Glomerular endothelial cell (primary cell): ENCODE measurements at regions not wholly inside any gene's neighbourhood (a gene's known extent, or its start where the extent isn't known, plus 50 kb on each side); places are given as distances from the start of the nearest gene placed in this dataset.

Experiments used
- DNase-seq: peaks from one replicate; pipeline ENCODE4 v3.0.0-alpha.2; 2011; ENCODE audit warnings: low read depth, low spot score; ENCODE audit errors: extremely low read depth

GRCh38 chr6:113600551-113601339, 256.4 kb upstream of the MARCKS start:
- DNase-seq: no peak

DNA sequence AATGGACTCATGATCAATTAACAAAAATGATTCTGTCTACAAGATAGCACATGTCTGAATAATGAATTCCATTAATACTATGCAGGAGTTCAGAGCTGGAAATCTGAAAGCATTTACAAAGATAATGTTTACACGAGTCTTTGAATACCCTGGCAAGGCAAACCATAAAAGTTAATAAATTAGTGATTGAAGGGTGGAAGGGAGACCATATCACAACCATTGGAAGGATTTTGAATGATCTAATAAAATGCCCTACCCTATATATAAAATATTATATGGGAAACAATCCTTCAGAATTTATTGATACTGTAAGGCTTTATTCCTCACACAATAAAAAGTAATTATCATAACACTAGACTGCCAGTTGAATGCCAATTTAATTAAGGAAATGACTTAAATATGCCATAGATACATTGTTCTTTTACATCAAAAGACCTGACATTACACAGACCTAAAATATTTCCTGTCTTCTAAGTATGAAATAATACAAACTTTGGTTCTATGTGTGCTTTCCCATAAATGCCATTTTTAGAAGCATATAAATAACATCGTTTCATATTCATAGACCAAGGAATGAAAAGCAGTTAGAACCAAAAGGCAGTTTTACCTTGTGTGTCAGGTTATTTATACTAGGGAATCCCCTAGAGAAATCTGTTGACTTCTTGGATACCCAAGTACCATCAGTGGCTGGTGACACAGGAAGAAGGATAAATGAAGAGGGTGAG, 249.2 kb upstream of the MARCKS start:
- no peak for DNase-seq

DNA sequence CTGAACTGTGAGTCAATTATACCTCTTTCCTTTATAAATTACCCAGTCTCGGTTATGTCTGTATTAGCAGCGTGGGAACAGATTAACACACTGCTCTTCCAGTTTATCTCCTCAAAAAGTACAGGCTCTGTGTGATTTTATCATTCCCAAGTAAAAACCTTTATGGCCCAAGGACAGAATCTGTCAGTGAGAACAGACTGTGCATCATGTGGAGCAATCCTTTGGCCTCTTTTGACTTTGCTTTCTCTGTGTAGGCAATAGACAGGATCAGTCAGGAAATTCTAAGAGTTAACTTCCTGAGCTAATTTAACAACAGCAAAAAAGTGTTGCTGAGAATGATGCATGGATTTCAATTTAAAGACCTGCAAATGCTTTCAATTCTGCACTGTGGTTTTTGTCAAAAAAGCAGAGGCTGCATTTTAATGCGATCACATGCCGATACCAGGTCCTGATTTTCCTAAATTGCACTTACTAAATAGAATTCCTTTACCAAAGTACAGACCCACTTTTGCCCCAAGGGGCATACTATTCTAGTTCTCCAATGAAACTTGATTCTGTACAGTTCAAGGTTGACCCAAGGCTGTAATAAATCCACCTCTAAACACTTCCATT, 246.7 kb upstream of the MARCKS start:
- DNase-seq: no peak

DNA sequence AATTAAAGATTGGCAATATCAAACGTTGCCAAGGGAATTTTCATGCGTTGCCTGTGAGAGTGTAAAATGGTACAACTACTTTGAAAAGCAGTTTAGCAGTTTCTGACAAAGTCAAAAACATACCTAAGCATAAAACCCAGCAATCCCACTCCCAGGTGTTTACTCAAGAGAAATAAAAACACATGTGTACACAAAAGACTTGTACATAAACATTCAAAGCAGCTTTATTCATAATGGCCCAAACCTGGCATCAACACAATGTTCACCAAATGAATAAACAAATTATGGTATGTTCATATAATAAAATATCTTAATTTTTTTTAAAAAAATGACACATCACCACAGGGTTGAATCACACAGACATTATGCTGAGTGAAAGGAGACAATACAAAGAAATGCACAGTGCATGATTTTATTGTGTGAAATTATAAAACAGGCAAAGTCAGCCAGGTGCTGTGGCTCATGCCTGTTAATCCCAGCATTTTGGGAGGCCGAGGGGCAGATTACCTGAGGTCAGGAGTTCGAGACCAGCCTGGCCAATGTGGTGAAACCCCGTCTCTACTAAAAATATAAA, 240.4 kb upstream of the MARCKS start:
- DNase-seq: no peak

- DNase-seq: no peak
Measured at GRCh38 chr6:113619077-113619476, 238.1 kb upstream of the MARCKS start.

DNA sequence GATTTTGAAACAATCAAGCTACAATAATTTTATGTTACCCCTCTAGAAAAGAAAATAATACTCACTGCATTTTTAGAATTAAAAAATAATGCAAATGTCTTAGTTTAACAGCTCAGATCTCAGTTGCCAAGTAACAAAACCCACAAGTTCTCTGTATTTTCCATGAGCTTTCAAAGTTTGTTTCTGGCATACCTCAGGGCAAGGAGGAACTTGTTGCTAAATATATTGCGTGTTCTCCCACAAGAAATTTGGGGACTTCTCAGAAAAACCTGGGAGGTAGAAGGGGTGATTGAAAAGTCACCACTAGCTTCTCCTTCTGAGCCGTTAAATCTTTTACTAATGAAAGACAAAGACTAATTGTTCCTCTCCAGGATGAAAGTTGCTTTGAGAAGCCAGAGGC, 236.8 kb upstream of the MARCKS start:
- DNase-seq: no peak

- DNase-seq: no peak
Measured at GRCh38 chr6:113622254-113622653, 234.9 kb upstream of the MARCKS start.

GRCh38 chr6:113623129-113623528, 234.0 kb upstream of the MARCKS start:
- no peak for DNase-seq

DNA sequence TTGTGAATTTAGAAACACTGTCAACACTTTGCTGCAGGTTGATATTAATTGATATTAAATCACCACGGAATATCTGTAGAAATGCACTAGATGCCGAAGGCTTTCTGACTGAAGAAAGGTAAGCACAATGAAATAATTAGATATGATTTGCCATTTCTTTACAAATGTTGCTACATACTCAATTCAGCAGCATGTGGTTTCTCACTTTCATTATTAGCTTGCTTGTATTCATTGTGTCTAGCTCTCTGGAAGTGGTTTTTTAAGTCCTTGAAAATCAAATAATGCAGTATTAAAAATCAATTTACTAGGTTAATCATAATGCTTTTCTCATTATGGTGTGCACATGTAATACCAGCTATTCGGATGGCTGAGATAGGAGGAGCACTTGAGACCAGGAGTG, 231.3 kb upstream of the MARCKS start:
- DNase-seq: no peak

- no peak for DNase-seq
Measured at GRCh38 chr6:113626475-113626874, 230.7 kb upstream of the MARCKS start.

GRCh38 chr6:113627480-113627879, 229.7 kb upstream of the MARCKS start:
- no peak for DNase-seq

- no peak for DNase-seq
Measured at GRCh38 chr6:113629256-113629655, 227.9 kb upstream of the MARCKS start.

DNA sequence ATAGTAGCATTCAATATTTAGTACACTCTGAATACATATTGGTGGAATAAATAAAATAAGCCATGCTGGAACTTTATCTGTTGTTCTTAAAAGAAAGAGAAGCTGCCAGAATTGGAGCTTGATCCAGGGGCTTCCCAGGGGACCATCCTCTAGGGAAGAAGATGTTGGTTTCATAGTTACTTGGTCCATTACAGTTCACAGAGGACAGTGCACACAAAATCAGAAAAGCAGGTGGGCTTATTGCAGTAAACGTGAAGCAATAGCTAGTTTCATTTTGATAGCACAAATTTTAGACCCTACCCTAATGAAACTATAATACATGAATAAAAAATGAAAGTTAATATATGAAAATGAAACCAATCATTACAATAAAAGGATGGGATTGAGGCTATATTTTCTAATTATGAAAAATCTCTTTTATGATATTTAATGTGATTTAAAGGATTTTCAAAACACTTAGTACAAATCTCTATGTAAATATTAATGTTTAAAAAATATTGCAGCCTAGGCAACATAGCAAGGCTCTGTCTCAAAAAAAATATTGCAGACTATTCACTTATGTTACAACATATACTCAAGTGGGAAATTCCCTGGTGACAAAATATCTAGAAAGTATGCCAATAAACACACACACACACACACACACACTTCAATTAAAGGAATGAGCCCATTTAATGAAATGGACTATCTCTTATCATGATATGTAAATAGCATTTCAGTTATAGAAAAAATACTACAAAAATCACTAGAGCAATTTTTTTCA, 227.0 kb upstream of the MARCKS start:
- DNase-seq: no peak

DNA sequence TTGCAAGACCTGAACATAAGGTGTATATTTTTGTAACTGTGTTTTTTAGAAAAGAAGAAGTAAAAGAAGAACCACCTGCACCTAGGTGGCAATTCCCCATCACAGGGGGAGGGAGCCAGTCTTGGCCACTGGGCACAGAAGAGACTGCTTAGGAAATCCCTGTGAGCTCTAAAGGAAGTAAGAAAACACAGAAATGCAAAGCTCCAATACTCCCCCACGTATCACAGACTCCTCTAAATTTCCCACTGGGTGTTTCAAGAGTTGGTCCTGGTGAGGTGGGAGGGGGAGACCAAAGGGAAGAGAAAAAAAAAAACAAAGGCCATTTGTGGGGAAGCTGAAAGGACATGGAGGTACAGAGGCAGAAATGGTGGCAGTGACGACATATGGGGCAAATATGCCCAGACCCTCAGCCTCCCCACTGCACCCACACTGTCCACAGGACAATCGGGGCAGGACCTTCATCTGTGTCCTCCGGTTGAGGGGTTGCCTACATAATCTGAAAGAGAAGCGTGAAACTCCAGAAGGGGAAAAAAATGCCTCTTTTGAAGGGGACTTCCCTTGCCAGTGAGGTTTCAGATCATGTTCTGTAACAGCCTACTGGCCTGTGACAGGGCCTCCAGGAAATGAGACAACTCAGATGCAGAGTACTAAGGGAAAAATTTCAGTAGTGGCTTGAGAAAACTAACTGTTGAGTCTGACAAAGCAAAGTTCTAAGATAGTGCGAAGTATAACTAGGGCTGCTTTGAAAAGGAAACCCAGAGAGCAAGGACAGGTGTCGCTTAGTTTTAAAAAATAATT, 226.2 kb upstream of the MARCKS start:
- DNase-seq: no peak

- no peak for DNase-seq
Measured at GRCh38 chr6:113631666-113632065, 225.5 kb upstream of the MARCKS start.

- DNase-seq: peak; percentile 87
Measured at GRCh38 chr6:113632220-113632864, 224.8 kb upstream of the MARCKS start.

DNA sequence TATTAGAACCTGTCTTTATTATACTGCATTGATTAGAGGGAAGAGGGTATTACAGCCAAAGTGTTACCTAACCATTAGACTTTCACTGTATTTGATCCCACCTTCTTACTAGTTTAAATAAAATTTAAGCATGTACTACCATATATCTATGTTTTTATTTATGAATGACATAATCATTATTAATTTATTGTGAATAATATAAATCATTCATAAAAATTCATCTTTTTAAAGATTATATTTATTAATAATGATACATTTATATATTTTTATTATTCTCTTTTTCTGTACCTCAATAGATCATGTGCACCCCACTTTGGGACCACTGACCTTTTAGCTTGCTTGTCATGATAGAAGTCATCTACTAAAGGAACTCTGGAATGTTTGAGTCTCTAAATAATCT, 223.5 kb upstream of the MARCKS start:
- no peak for DNase-seq

DNA sequence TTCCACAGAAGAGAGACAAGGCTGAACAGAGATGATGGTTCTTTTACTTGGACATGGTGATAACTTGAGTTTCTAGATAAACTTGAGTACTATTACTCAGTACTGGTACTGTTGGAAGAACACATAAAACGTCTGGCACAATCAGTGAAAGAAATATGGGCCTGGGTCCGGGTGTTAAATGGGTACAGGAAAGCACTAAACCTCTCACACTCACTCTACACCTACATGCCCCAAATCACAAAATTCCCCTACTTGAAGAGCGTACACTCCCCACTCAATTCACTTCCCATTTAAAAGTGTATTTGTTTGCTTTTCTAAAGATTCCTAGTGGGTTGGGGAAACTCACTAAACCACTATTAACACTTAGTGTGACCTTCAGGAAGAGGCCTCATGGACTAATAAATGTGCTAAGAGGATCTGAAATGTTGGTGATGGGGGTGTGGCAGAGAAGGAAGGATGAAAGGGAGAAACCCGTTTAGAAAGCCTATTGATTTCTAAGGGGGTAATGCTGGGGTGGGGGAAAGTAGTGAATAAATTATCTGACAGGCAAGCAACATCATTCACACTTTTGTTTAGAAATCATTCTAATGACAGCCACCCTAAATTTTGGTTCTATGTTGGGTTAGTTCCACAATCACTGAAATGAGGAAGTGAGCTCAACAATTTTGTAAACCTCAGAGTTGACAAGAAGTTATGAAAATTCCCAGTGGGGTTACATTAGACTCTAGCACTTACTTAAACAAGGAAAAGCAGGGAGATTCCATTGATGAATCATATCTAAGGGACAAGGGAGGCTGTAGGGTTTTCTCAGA, 222.6 kb upstream of the MARCKS start:
- DNase-seq: no peak
